GM12875 (cell line): ENCODE measurements at regions not wholly inside any gene's neighbourhood (a gene's known extent, or its start where the extent isn't known, plus 50 kb on each side); places are given as distances from the start of the nearest gene placed in this dataset.

ENCODE experiments used
- H3K4me3 ChIP-seq: one replicate; pipeline ENCODE4 v1.5.1; 2011; ENCODE audit warnings: low read depth, low read length, control low read depth
- CTCF ChIP-seq: IDR thresholded peaks from 2 replicates; pipeline ENCODE4 v1.5.1; 2011; ENCODE audit warnings: low read depth, mild to moderate bottlenecking, control low read depth, inconsistent platforms, low read length, moderate library complexity, borderline replicate concordance; ENCODE audit not compliant: insufficient read depth

GRCh38 chr3:76900596-76900995 lies 139.3 kb upstream of the ROBO2 start:
- no peak for TF ChIP-seq CTCF
- no peak overlapping the region for H3K4me3 ChIP-seq

GRCh38 chr3:76908156-76908555 lies 131.7 kb upstream of the ROBO2 start:
- TF ChIP-seq CTCF: no peak
- H3K4me3 ChIP-seq: no peak overlapping the region

GRCh38 chr3:76912841-76913383 lies 127.0 kb upstream of the ROBO2 start:
- no peak for TF ChIP-seq CTCF
- H3K4me3 ChIP-seq: no peak overlapping the region

GRCh38 chr3:76917436-76917835 lies 122.5 kb upstream of the ROBO2 start:
- TF ChIP-seq CTCF: no peak
- no peak overlapping the region for H3K4me3 ChIP-seq

GRCh38 chr3:76920511-76920910 lies 119.4 kb upstream of the ROBO2 start:
- no peak for TF ChIP-seq CTCF
- H3K4me3 ChIP-seq: no peak overlapping the region

GRCh38 chr3:76923485-76923884 lies 116.4 kb upstream of the ROBO2 start:
- no peak for TF ChIP-seq CTCF

GRCh38 chr3:76930712-76931111 lies 109.2 kb upstream of the ROBO2 start:
- no peak overlapping the region for H3K4me3 ChIP-seq
- no peak for TF ChIP-seq CTCF

More at GRCh38 chr3:76923485-76923884, 116.4 kb upstream of the ROBO2 start:
- H3K4me3 ChIP-seq: no peak overlapping the region
